Right renal cortex interstitium (tissue), 3 donors: ENCODE measurements at regions not wholly inside any gene's neighbourhood (a gene's known extent, or its start where the extent isn't known, plus 50 kb on each side); places are given as distances from the start of the nearest gene placed in this dataset.

ENCODE experiments used
- DNase-seq, 3 donors: peaks; one replicate each; pipeline ENCODE4 v3.0.0-alpha.2; 2013; ENCODE audit warnings: low read depth in 3 of 3, low spot score in 2 of 3

- no peak for DNase-seq
These were observed 686.6 kb upstream of the ADAMTS5 start for GRCh38 chr21:27653481-27653880.

- DNase-seq, result no peak
These were observed 682.9 kb upstream of the ADAMTS5 start for GRCh38 chr21:27649762-27650161.

- DNase-seq, result no peak
These were observed 682.4 kb upstream of the ADAMTS5 start for GRCh38 chr21:27649323-27649722.

- no peak for DNase-seq
These were observed 681.7 kb upstream of the ADAMTS5 start for GRCh38 chr21:27648560-27648959.

- no peak for DNase-seq
These were observed 681.0 kb upstream of the ADAMTS5 start for GRCh38 chr21:27647921-27648320.

GRCh38 chr21:27647401-27647800, 680.5 kb upstream of the ADAMTS5 start:
- no peak for DNase-seq

- no peak for DNase-seq
These were observed 679.8 kb upstream of the ADAMTS5 start for GRCh38 chr21:27646691-27647090.

- DNase-seq, result no peak
These were observed 679.2 kb upstream of the ADAMTS5 start for GRCh38 chr21:27646056-27646455.

GRCh38 chr21:27645285-27645684, 678.4 kb upstream of the ADAMTS5 start:
- DNase-seq, result no peak

GRCh38 chr21:27643326-27643725, 676.4 kb upstream of the ADAMTS5 start:
- no peak for DNase-seq

GRCh38 chr21:27639286-27639685, 672.4 kb upstream of the ADAMTS5 start:
- DNase-seq, result no peak

GRCh38 chr21:27636656-27637055, 669.8 kb upstream of the ADAMTS5 start:
- no peak for DNase-seq

GRCh38 chr21:27633631-27634030, 666.7 kb upstream of the ADAMTS5 start:
- no peak for DNase-seq

GRCh38 chr21:27631471-27631870, 664.6 kb upstream of the ADAMTS5 start:
- no peak for DNase-seq

- DNase-seq, result no peak
These were observed 655.7 kb upstream of the ADAMTS5 start for GRCh38 chr21:27622631-27623030.

- DNase-seq, result no peak
These were observed 647.3 kb upstream of the ADAMTS5 start for GRCh38 chr21:27614231-27614630.

- DNase-seq, result no peak
These were observed 639.5 kb upstream of the ADAMTS5 start for GRCh38 chr21:27606422-27606821.

GRCh38 chr21:27596196-27596595, 629.3 kb upstream of the ADAMTS5 start:
- no peak for DNase-seq

- DNase-seq, result no peak
These were observed 628.8 kb upstream of the ADAMTS5 start for GRCh38 chr21:27595716-27596115.

- no peak for DNase-seq
These were observed 623.4 kb upstream of the ADAMTS5 start for GRCh38 chr21:27590271-27590670.

GRCh38 chr21:27589781-27590180, 622.9 kb upstream of the ADAMTS5 start:
- no peak for DNase-seq

GRCh38 chr21:27586986-27587385, 620.1 kb upstream of the ADAMTS5 start:
- no peak for DNase-seq

- no peak for DNase-seq
These were observed 619.4 kb upstream of the ADAMTS5 start for GRCh38 chr21:27586326-27586725.

- DNase-seq, result no peak
These were observed 617.4 kb upstream of the ADAMTS5 start for GRCh38 chr21:27584256-27584655.
